ENCODE measurements at regions not wholly inside any gene's neighbourhood (a gene's known extent, or its start where the extent isn't known, plus 50 kb on each side); places are given as distances from the start of the nearest gene placed in this dataset.
A peak's percentile ranks its signal among the peaks of the same experiment; 100 is the strongest.

GRCh38 chr9:113712053-113712452, 164.1 kb upstream of the ZNF618 start:
- Histone ChIP-seq H3K4me2 (ENCODE audit: insufficient read depth, low read length) (no peak overlapping the region), H3K27ac (ENCODE audit: low read depth, low read length) (no peak overlapping the region), H3K4me1 (ENCODE audit: insufficient read depth, low read length) (no peaks in the 10 kb centered on the region), H3K27me3 (ENCODE audit: insufficient read depth, low read length) (peaks cover 18% of the 10 kb centered on the region), H2AFZ (ENCODE audit: low read length) (no peak overlapping the region), H4K20me1 (ENCODE audit: insufficient read depth, low read length) (no peaks in the 10 kb centered on the region), H3K4me3 (ENCODE audit: insufficient read depth, low read length) (no peak overlapping the region), H3K9me3 (ENCODE audit: low read depth, low read length) (no peaks in the 10 kb centered on the region), H3K79me2 (ENCODE audit: insufficient read depth, low read length) (no peaks in the 10 kb centered on the region), H3K36me3 (ENCODE audit: insufficient read depth, low read length) (no peaks in the 10 kb centered on the region)
- no peak for TF ChIP-seq CTCF (IDR thresholded peaks at IDR 0.05; ENCODE audit: extremely low read depth, low read depth, low read length)
- no peak for DNase-seq (ENCODE audit: insufficient read length, low spot score, missing footprints)

- H3K4me2 ChIP-seq (ENCODE audit: insufficient read depth, low read length): no peak overlapping the region
- no peaks in the 10 kb centered on the region for H4K20me1 ChIP-seq (ENCODE audit: insufficient read depth, low read length)
- no peak overlapping the region for H3K4me3 ChIP-seq (ENCODE audit: insufficient read depth, low read length)
- no peak for TF ChIP-seq CTCF (IDR thresholded peaks at IDR 0.05; ENCODE audit: extremely low read depth, low read depth, low read length)
- no peak overlapping the region for H2AFZ ChIP-seq (ENCODE audit: low read length)
- peak; percentile 73 for DNase-seq (ENCODE audit: insufficient read length, low spot score, missing footprints)
- H3K36me3 ChIP-seq (ENCODE audit: insufficient read depth, low read length): no peaks in the 10 kb centered on the region
- no peaks in the 10 kb centered on the region for H3K9me3 ChIP-seq (ENCODE audit: low read depth, low read length)
- H3K79me2 ChIP-seq (ENCODE audit: insufficient read depth, low read length): no peaks in the 10 kb centered on the region
- H3K4me1 ChIP-seq (ENCODE audit: insufficient read depth, low read length): no peaks in the 10 kb centered on the region
- peaks cover 22% of the 10 kb centered on the region for H3K27me3 ChIP-seq (ENCODE audit: insufficient read depth, low read length)
- H3K27ac ChIP-seq (ENCODE audit: low read depth, low read length): no peak overlapping the region
Measured at GRCh38 chr9:113715086-113715485, 161.0 kb upstream of the ZNF618 start.

GRCh38 chr9:113719919-113720318, 156.2 kb upstream of the ZNF618 start:
- H3K4me2 ChIP-seq (ENCODE audit: insufficient read depth, low read length): no peak overlapping the region
- H2AFZ ChIP-seq (ENCODE audit: low read length): no peak overlapping the region
- no peaks in the 10 kb centered on the region for H3K9me3 ChIP-seq (ENCODE audit: low read depth, low read length)
- no peaks in the 10 kb centered on the region for H3K79me2 ChIP-seq (ENCODE audit: insufficient read depth, low read length)
- no peak overlapping the region for H3K27ac ChIP-seq (ENCODE audit: low read depth, low read length)
- no peak for DNase-seq (ENCODE audit: insufficient read length, low spot score, missing footprints)
- H3K27me3 ChIP-seq (ENCODE audit: insufficient read depth, low read length): peaks cover 19% of the 10 kb centered on the region
- H3K4me3 ChIP-seq (ENCODE audit: insufficient read depth, low read length): no peak overlapping the region
- no peaks in the 10 kb centered on the region for H4K20me1 ChIP-seq (ENCODE audit: insufficient read depth, low read length)
- no peak for TF ChIP-seq CTCF (IDR thresholded peaks at IDR 0.05; ENCODE audit: extremely low read depth, low read depth, low read length)
- H3K36me3 ChIP-seq (ENCODE audit: insufficient read depth, low read length): no peaks in the 10 kb centered on the region
- no peaks in the 10 kb centered on the region for H3K4me1 ChIP-seq (ENCODE audit: insufficient read depth, low read length)

- Histone ChIP-seq H3K4me2 (ENCODE audit: insufficient read depth, low read length) (no peak overlapping the region), H3K4me3 (ENCODE audit: insufficient read depth, low read length) (no peak overlapping the region), H3K27ac (ENCODE audit: low read depth, low read length) (no peak overlapping the region), H3K36me3 (ENCODE audit: insufficient read depth, low read length) (no peaks in the 10 kb centered on the region), H3K9me3 (ENCODE audit: low read depth, low read length) (no peaks in the 10 kb centered on the region), H3K79me2 (ENCODE audit: insufficient read depth, low read length) (no peaks in the 10 kb centered on the region), H4K20me1 (ENCODE audit: insufficient read depth, low read length) (no peaks in the 10 kb centered on the region), H3K27me3 (ENCODE audit: insufficient read depth, low read length) (peaks cover 23% of the 10 kb centered on the region), H3K4me1 (ENCODE audit: insufficient read depth, low read length) (no peaks in the 10 kb centered on the region), H2AFZ (ENCODE audit: low read length) (no peak overlapping the region)
- no peak for DNase-seq (ENCODE audit: insufficient read length, low spot score, missing footprints)
- TF ChIP-seq CTCF (IDR thresholded peaks at IDR 0.05; ENCODE audit: extremely low read depth, low read depth, low read length): no peak
Measured at GRCh38 chr9:113720495-113720894, 155.6 kb upstream of the ZNF618 start.

Data from osteoblast (primary cell).